ENCODE measurements at regions not wholly inside any gene's neighbourhood (a gene's known extent, or its start where the extent isn't known, plus 50 kb on each side); places are given as distances from the start of the nearest gene placed in this dataset.

DNA sequence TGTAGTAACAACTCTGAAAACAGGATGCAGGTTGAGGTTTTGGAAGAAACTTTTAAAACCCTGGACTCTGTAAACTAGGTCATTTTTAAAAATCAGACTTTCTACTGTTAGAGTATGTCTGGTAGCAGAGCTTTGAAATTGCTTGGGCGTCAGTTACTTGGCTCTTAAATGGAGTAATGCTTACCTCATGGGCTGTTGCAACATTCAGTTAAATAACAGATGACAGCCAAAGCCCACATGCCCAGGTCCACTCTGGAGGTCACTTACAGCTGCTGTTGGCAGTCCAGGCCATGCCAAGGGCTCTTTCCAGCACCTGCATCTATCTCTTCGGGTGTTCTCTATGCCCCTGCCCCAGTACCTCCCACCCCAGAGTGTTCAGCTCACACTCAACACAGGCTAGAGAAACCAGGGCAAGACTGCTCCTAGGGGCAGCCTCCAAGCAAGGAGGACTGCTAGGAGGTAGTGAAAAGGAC is 96.4 kb downstream of the BANF2 start:
- Mint-ChIP-seq H3K4me1 (ENCODE audit: low read depth) (peaks cover 13% of the 10 kb centered on the region), H3K27me3 (peaks cover 2% of the 10 kb centered on the region), H3K9me3 (no peaks in the 10 kb centered on the region), H3K4me3 (no peak overlapping the region), H3K36me3 (ENCODE audit: low read depth) (no peaks in the 10 kb centered on the region), H3K27ac (no peak overlapping the region)
- intact Hi-C loops (cut with micrococcal nuclease), result no loop called here

DNA sequence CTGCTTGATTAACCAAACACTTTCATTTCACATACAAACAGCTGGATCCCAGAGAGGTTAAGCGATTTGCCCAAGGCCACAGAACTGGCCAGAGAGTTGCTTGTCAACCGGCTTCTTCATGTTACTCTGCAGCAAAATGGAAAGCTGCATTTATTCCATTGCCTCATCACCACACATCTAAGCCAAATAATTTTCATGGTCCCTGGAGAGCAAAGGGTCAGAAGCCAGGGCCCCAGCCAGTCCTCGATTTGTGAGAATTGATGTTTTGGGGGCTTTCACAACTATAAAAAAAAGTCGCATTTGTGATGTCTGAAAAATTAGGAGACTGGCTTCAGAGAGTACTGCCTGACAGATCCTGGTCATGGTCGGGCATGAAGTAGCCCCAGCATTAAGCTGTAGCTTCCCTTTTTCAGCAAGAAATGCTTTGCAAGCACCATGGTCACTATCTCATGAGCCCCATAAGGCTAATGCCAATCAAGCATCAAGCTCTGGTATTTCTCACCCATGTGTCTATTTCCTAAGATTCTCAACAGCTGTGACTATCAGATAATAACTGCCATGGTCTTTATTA is 95.8 kb downstream of the BANF2 start:
- Mint-ChIP-seq H3K27ac (no peak overlapping the region), H3K9me3 (no peaks in the 10 kb centered on the region), H3K27me3 (peaks cover 2% of the 10 kb centered on the region), H3K4me1 (ENCODE audit: low read depth) (peaks cover 10% of the 10 kb centered on the region), H3K4me3 (no peak overlapping the region), H3K36me3 (ENCODE audit: low read depth) (no peaks in the 10 kb centered on the region)
- intact Hi-C loops (cut with micrococcal nuclease), result no loop called here

DNA sequence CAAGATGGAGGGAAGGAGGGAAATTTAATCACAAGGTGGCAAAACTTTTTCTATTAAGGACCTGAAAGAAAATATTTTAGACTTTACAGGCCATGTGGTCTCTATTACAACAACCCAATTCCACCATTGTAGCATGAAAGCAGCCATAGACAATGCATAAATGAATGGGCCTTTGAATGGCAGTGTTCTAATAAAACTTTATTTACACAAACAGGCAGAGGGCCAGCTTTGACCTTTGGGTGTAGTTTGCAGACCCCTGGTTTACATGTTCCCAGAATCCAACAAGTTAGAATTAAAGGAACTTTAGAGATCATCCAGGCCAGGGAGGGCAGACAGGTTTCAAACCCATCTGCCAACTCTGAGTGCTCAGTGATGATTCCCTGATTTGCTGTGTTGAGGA is 95.2 kb downstream of the BANF2 start:
- Mint-ChIP-seq H3K27ac (no peak overlapping the region), H3K9me3 (no peaks in the 10 kb centered on the region), H3K27me3 (peaks cover 2% of the 10 kb centered on the region), H3K4me1 (ENCODE audit: low read depth) (peaks cover 4% of the 10 kb centered on the region), H3K36me3 (ENCODE audit: low read depth) (no peaks in the 10 kb centered on the region), H3K4me3 (no peak overlapping the region)
- intact Hi-C loops (cut with micrococcal nuclease), result no loop called here

DNA sequence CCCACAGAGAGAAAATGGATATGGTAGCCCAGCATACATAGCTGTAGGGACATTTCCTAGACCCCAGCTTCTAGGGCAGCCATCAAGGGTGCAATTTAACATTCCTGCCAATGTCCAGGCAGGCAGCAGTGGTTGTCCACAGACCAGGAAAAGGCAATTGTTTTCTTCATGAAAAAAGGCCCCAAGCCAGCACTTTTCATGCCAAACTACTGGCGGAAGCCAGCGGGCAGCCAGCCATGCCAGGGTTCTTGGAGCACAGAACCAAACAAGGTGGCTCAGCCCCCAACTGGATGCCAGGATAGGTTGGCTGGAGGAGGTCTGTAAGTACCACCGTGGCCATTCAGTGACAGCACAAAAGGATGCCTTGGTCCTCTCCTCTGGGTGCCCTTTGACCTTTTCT is 94.6 kb downstream of the BANF2 start:
- H3K36me3 Mint-ChIP-seq (ENCODE audit: low read depth), result no peaks in the 10 kb centered on the region
- H3K9me3 Mint-ChIP-seq, result no peaks in the 10 kb centered on the region
- intact Hi-C loops (cut with micrococcal nuclease), result no loop called here
- no peak overlapping the region for H3K4me3 Mint-ChIP-seq
- no peaks in the 10 kb centered on the region for H3K27me3 Mint-ChIP-seq
- no peak overlapping the region for H3K27ac Mint-ChIP-seq
- no peaks in the 10 kb centered on the region for H3K4me1 Mint-ChIP-seq (ENCODE audit: low read depth)

DNA sequence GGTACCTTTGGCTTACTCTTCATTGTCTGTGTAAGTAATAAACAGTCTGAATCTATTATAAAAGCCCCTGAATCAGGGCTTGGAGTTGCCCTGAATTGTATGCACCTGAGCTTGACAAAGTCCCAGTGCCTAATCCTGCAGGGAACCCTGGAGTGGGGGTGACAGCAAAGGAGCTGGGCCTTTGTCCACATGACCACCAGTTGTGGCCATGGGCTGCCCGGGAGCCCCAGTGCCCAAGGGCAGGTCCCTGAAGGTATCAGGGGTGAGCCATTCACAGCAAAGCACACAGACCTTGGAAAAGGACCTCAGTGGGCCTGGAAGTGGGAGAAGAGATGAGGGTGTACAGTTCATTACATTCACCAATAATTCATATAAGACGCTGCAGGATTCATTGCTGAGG is 94.2 kb downstream of the BANF2 start:
- H3K4me1 Mint-ChIP-seq (ENCODE audit: low read depth), result no peaks in the 10 kb centered on the region
- no peaks in the 10 kb centered on the region for H3K9me3 Mint-ChIP-seq
- no peaks in the 10 kb centered on the region for H3K27me3 Mint-ChIP-seq
- H3K4me3 Mint-ChIP-seq, result no peak overlapping the region
- H3K36me3 Mint-ChIP-seq (ENCODE audit: low read depth), result no peaks in the 10 kb centered on the region
- intact Hi-C loops (cut with micrococcal nuclease), result no loop called here
- H3K27ac Mint-ChIP-seq, result no peak overlapping the region

DNA sequence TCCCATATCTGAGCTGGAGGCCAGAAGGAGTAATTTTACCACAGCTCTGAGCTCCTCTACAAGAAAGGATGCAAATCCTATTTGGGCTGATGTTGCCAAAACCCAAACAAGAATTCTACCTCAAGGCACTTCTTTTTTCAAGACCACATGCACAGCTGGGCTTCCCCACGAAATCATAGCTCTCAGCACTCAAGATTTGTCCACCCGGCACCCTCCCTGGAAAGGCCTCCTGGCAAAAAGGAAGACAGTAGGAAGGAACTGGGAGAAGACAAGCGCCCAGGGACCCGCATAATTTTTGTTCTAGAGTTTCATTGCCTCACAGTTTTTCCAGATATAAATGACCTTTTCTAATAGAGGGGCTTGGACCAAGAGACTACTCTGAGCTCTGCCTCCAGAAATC is 90.5 kb downstream of the BANF2 start:
- H3K9me3 Mint-ChIP-seq, result no peaks in the 10 kb centered on the region
- H3K4me1 Mint-ChIP-seq (ENCODE audit: low read depth), result no peaks in the 10 kb centered on the region
- H3K4me3 Mint-ChIP-seq, result no peak overlapping the region
- intact Hi-C loops (cut with micrococcal nuclease), result no loop called here
- no peaks in the 10 kb centered on the region for H3K27me3 Mint-ChIP-seq
- no peaks in the 10 kb centered on the region for H3K36me3 Mint-ChIP-seq (ENCODE audit: low read depth)
- H3K27ac Mint-ChIP-seq, result no peak overlapping the region

DNA sequence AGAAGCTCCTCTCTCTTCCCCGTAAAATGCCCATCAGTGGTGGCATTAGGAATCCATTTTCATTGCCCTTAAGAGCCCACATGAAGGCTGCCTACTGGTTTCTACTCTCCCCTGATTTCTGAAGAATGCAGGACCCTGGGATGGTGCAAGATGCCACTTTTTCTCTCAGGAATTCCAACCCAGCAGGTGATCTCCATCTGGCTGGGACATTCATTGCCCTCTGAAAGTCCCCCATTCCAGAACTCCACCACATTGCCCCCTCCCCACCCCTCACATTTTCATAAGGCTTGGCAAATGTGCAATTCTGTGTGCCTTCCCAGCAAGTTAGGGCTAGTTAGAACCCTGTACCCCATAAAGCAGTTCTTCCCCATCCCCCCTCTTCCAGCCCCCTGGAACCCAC is 88.0 kb downstream of the BANF2 start:
- Mint-ChIP-seq H3K4me3 (no peak overlapping the region), H3K36me3 (ENCODE audit: low read depth) (no peaks in the 10 kb centered on the region), H3K4me1 (ENCODE audit: low read depth) (no peaks in the 10 kb centered on the region), H3K27me3 (no peaks in the 10 kb centered on the region), H3K9me3 (no peaks in the 10 kb centered on the region), H3K27ac (no peak overlapping the region)
- intact Hi-C loops (cut with micrococcal nuclease), result no loop called here

DNA sequence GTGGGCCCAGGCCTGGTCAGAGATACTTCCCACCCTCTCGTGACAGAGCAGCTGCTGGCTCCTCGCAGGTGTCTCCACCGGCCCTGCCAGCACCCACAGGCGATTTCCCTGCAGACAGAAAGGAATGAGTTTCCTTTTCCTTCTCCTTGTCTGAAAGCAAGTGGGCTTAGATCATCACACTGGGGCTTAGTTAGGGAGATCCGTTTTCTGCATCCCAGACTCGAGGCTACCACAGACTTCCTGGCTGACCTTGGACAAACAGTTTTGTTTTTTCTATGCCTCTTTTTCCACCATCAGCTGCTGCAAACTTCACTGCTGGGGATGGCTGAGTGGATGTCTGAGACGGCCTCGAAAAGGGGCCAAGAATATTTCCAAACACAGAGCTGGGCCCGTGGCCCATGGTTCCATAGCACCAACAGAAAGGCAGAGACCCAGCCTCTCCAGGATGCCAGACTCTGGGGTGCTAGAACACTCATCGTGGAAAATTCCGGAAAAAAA is 86.5 kb downstream of the BANF2 start:
- intact Hi-C loops (cut with micrococcal nuclease), result no loop called here
- no peak overlapping the region for H3K4me3 Mint-ChIP-seq
- no peak overlapping the region for H3K27ac Mint-ChIP-seq
- H3K4me1 Mint-ChIP-seq (ENCODE audit: low read depth), result no peaks in the 10 kb centered on the region
- H3K27me3 Mint-ChIP-seq, result no peaks in the 10 kb centered on the region
- no peaks in the 10 kb centered on the region for H3K36me3 Mint-ChIP-seq (ENCODE audit: low read depth)
- H3K9me3 Mint-ChIP-seq, result no peaks in the 10 kb centered on the region

Measured in dendritic cell treated with granulocyte-macrophage colony-stimulating factor and Interleukin-4, amounts not matched to agents 40 ng/mL and 50 ng/mL, for 4 days (primary cell).